HFF-Myc (cell line): ENCODE measurements at regions not wholly inside any gene's neighbourhood (a gene's known extent, or its start where the extent isn't known, plus 50 kb on each side); places are given as distances from the start of the nearest gene placed in this dataset.
A peak's percentile ranks its signal among the peaks of the same experiment; 100 is the strongest.
"Not testable (repeated sequence)": the region's sequence is repeated elsewhere in the genome, so short reads cannot be mapped to it uniquely, and the experiment has no call there.

Source experiments
- DNase-seq: peaks from one replicate; pipeline ENCODE4 v3.0.0-alpha.2; 2011; ENCODE audit warnings: low read depth; ENCODE audit errors: extremely low read depth
- H3K4me3 ChIP-seq: replicated peaks from 2 replicates; pipeline ENCODE4 v1.5.1; 2011; ENCODE audit warnings: low read depth, mild to moderate bottlenecking, control low read depth, low read length
- TF ChIP-seq, protein P1 (sequence below): IDR thresholded peaks from 2 replicates; pipeline ENCODE4 v1.5.1; 2012; ENCODE audit warnings: mild to moderate bottlenecking, low read depth, low read length, control low read depth; ENCODE audit errors: missing control alignments

- no peak for DNase-seq
- H3K4me3 ChIP-seq, result no peak overlapping the region
- TF ChIP-seq, protein P1, sequence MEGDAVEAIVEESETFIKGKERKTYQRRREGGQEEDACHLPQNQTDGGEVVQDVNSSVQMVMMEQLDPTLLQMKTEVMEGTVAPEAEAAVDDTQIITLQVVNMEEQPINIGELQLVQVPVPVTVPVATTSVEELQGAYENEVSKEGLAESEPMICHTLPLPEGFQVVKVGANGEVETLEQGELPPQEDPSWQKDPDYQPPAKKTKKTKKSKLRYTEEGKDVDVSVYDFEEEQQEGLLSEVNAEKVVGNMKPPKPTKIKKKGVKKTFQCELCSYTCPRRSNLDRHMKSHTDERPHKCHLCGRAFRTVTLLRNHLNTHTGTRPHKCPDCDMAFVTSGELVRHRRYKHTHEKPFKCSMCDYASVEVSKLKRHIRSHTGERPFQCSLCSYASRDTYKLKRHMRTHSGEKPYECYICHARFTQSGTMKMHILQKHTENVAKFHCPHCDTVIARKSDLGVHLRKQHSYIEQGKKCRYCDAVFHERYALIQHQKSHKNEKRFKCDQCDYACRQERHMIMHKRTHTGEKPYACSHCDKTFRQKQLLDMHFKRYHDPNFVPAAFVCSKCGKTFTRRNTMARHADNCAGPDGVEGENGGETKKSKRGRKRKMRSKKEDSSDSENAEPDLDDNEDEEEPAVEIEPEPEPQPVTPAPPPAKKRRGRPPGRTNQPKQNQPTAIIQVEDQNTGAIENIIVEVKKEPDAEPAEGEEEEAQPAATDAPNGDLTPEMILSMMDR, result no peak
Measured at GRCh38 chr7:94314413-94315410, 80.0 kb upstream of the COL1A2 start.

GRCh38 chr7:94321138-94321537 is 73.6 kb upstream of the COL1A2 start:
- H3K4me3 ChIP-seq, DNase-seq: not testable (repeated sequence)

- DNase-seq, result no peak
- no peak overlapping the region for H3K4me3 ChIP-seq
- TF ChIP-seq, protein P1, result no peak
Measured at GRCh38 chr7:94323844-94324243, 70.9 kb upstream of the COL1A2 start.

DNA sequence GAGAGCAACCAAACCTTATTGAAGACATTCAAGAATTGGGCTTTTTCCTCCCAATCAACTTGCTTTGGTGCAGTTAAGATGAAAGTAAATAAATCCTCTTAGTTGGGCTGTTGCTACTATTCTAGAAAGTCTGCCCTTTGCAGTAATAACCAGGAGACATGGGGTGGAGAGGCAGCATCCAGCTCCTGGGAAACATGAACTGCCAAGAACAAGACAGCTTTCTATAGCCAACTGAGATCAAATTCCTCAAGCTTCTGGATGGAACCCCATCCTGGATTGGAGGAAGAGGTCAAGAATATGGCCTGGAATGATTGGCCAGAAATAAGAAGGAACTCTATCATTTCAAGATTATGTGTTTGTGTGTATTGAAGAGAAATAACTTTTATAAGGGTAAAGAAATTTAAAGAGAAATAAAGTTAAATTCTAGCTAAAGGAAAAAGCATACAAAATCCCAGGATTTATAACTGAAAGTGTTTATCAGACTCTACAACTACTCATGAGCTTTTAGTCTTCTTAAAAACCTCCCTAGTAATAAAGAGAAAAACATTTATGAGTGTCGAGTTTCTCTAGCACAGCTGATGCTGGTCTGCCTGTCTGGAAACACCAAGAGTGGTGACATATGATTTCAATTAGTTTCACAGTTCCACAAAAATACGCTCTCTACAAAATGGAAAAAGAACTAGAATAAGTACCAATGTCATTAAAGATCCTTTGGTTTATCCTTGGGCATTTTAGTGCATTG is 70.1 kb upstream of the COL1A2 start:
- H3K4me3 ChIP-seq, result no peak overlapping the region
- DNase-seq, result peak; percentile 61
- TF ChIP-seq, protein P1, result no peak

- TF ChIP-seq, protein P1, result no peak
- no peak overlapping the region for H3K4me3 ChIP-seq
- no peak for DNase-seq
Measured at GRCh38 chr7:94325122-94325475, 69.6 kb upstream of the COL1A2 start.

DNA sequence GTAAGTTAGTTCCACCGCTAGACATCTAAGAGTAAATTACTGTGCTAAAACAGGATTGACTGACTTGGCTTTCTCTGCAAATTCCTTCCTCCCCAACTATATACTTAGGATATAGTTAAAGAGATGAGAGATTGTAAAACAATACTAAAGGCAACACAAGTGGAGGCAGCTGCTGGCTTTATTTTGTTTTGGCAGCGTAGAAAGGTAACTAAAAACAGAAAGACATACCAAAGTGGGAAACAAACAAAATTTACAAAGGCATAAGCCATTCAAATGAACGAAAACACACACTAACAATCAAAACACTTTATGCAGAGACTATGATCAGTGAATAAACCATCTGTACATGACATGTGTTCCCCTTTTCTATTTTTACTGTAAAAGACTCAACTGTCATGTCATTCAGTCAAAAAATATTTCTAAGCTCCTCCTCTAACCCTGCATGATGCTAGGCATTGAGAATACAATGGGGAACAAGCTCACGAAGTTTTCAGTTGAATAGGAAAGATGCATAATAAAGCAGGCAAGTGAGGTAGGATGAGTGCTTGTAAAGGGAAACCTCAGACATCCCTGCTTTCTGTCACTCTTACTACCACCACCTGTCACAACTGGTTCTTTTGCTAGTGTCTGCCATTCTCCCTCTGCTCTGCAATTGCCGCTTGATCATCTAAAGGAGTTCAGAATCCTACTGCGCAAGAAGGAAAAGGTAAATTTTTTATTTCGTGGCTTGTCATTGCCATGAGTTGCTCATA is 64.2 kb upstream of the COL1A2 start:
- no peak for DNase-seq
- TF ChIP-seq, protein P1, result no peak
- H3K4me3 ChIP-seq, result no peak overlapping the region
